ENCODE measurements at regions not wholly inside any gene's neighbourhood (a gene's known extent, or its start where the extent isn't known, plus 50 kb on each side); places are given as distances from the start of the nearest gene placed in this dataset.

GRCh38 chr4:139606579-139607501 is 50.8 kb upstream of the SETD7 start:
- dilution Hi-C loops (cut with MboI; ENCODE audit: extremely low pct_ligation_motif_present, low sequenced_read_pairs), result no loop called here
- Histone ChIP-seq H3K79me2 (ENCODE audit: control insufficient read depth, insufficient read depth, low read length) (no peaks in the 10 kb centered on the region), H3K27ac (ENCODE audit: insufficient read depth, low read depth, low read length) (no peak overlapping the region), H3K4me1 (ENCODE audit: control insufficient read depth, extremely low read depth, insufficient read depth, low read length) (peaks cover 3% of the 10 kb centered on the region), H4K20me1 (replicated peaks; ENCODE audit: control insufficient read depth, extremely low read depth, insufficient read depth, low read length) (no peaks in the 10 kb centered on the region), H3K36me3 (ENCODE audit: control insufficient read depth in 2 of 2, extremely low read depth in 1 of 2, insufficient read depth in 2 of 2, low read length in 2 of 2) (no peaks in the 10 kb centered on the region), H3K4me3 (replicated peaks in 1 of 3; ENCODE audit: insufficient read depth in 1 of 3, low read depth in 1 of 3, low read length in 3 of 3) (no peak overlapping the region), H3K9me3 (replicated peaks; ENCODE audit: control insufficient read depth, insufficient read depth, low read length) (no peaks in the 10 kb centered on the region), H3K9ac (replicated peaks; ENCODE audit: extremely low read depth, insufficient read depth, low read length) (no peak overlapping the region), H3K4me2 (ENCODE audit: insufficient read depth, low read length) (peak overlapping the region; percentile 56), H2AFZ (ENCODE audit: low read depth, low read length) (peak overlapping the region; percentile 94), H3K27me3 (ENCODE audit: control insufficient read depth in 2 of 2, insufficient read depth in 2 of 2, low read length in 2 of 2) (no peaks in the 10 kb centered on the region), H3K9me1 (replicated peaks; ENCODE audit: control insufficient read depth, extremely low read depth, insufficient read depth, low read length) (no peaks in the 10 kb centered on the region)
- ChIA-PET POLR2A (no interaction called here), CTCF (interaction anchor here (1.0 to 7.1 kb wide), 9 partner anchors 9 to 92 kb away, joined by 3 to 275 read pairs (median 4); no protein-coding TSS in a partner anchor)
- BruUV-seq (replicated peaks), result no TSS peak
- intact Hi-C loops (cut with micrococcal nuclease), result no loop called here
- DNase-seq (ENCODE audit: low read depth, low spot score) (no peak), FAIRE-seq (no peak)
- TF ChIP-seq EZH2 (IDR thresholded peaks at IDR 0.05; ENCODE audit: borderline replicate concordance, low read depth, low read length, severe bottlenecking), result no peak

GRCh38 chr4:139606103-139606502 is 50.1 kb upstream of the SETD7 start:
- intact Hi-C loops (cut with micrococcal nuclease), result no loop called here
- no peak overlapping the region for H3K4me3 ChIP-seq (replicated peaks in 1 of 3; ENCODE audit: insufficient read depth in 1 of 3, low read depth in 1 of 3, low read length in 3 of 3)
- dilution Hi-C loops (cut with MboI; ENCODE audit: extremely low pct_ligation_motif_present, low sequenced_read_pairs), result no loop called here
- no peaks in the 10 kb centered on the region for H3K36me3 ChIP-seq (ENCODE audit: control insufficient read depth in 2 of 2, extremely low read depth in 1 of 2, insufficient read depth in 2 of 2, low read length in 2 of 2)
- ChIA-PET CTCF (interaction anchor here (0.9 to 7.1 kb wide), 10 partner anchors 9 to 754 kb away, joined by 3 to 275 read pairs (median 6); no protein-coding TSS in a partner anchor), POLR2A (no interaction called here)
- no peaks in the 10 kb centered on the region for H3K79me2 ChIP-seq (ENCODE audit: control insufficient read depth, insufficient read depth, low read length)
- peak overlapping the region; percentile 94 for H2AFZ ChIP-seq (ENCODE audit: low read depth, low read length)
- no peaks in the 10 kb centered on the region for H3K9me3 ChIP-seq (replicated peaks; ENCODE audit: control insufficient read depth, insufficient read depth, low read length)
- H3K4me2 ChIP-seq (ENCODE audit: insufficient read depth, low read length), result peak overlapping the region; percentile 56
- H3K27me3 ChIP-seq (ENCODE audit: control insufficient read depth in 2 of 2, insufficient read depth in 2 of 2, low read length in 2 of 2), result no peaks in the 10 kb centered on the region
- DNase-seq (ENCODE audit: low read depth, low spot score), result no peak
- peaks cover 3% of the 10 kb centered on the region for H3K4me1 ChIP-seq (ENCODE audit: control insufficient read depth, extremely low read depth, insufficient read depth, low read length)
- no peak overlapping the region for H3K27ac ChIP-seq (ENCODE audit: insufficient read depth, low read depth, low read length)
- no TSS peak for BruUV-seq (replicated peaks)
- H3K9ac ChIP-seq (replicated peaks; ENCODE audit: extremely low read depth, insufficient read depth, low read length), result no peak overlapping the region
- no peaks in the 10 kb centered on the region for H4K20me1 ChIP-seq (replicated peaks; ENCODE audit: control insufficient read depth, extremely low read depth, insufficient read depth, low read length)
- no peak for FAIRE-seq
- H3K9me1 ChIP-seq (replicated peaks; ENCODE audit: control insufficient read depth, extremely low read depth, insufficient read depth, low read length), result no peaks in the 10 kb centered on the region
- TF ChIP-seq GATA2 (IDR thresholded peaks at IDR 0.05; ENCODE audit: insufficient read depth, insufficient read length, low read depth, low read length) (no peak), JUN (IDR thresholded peaks at IDR 0.05; ENCODE audit: borderline replicate concordance, insufficient read depth, insufficient read length, low read depth) (no peak), POLR2A (IDR thresholded peaks at IDR 0.05; ENCODE audit: low read depth, low read length) (no peak), MYC (IDR thresholded peaks at IDR 0.05; ENCODE audit: low read depth, low read length) (no peak), MAX (IDR thresholded peaks at IDR 0.05; ENCODE audit: insufficient read depth, insufficient read length) (no peak), EZH2 (IDR thresholded peaks at IDR 0.05; ENCODE audit: borderline replicate concordance, low read depth, low read length, severe bottlenecking) (no peak), POLR2AphosphoS5 (IDR thresholded peaks at IDR 0.05; ENCODE audit: insufficient read depth, low read depth, low read length) (no peak), CTCF (IDR thresholded peaks at IDR 0.05; ENCODE audit: extremely low read depth in 1 of 2, insufficient read depth in 1 of 2, low read depth in 1 of 2, low read length in 2 of 2) (no peak), FOS (IDR thresholded peaks at IDR 0.05; ENCODE audit: borderline replicate concordance, insufficient read depth, low read length) (no peak)

Data from endothelial cell of umbilical vein (primary cell).